HCT116 (cell line): ENCODE measurements at regions not wholly inside any gene's neighbourhood (a gene's known extent, or its start where the extent isn't known, plus 50 kb on each side); places are given as distances from the start of the nearest gene placed in this dataset.

Experiments used
- ATAC-seq: fragments of 200-7000 bp; cut with Tn5 transposase; 2 replicates; pipeline ENCODE4 v1.9.1; 2020; ENCODE audit warnings: mild to moderate bottlenecking, moderate library complexity
- BruUV-seq: library from RNA; stranded (reverse); fragments of 400-500 nt; replicated peaks from 2 replicates; lab custom pipeline; 2021; lab: Mats Ljungman, UMichigan
- CTCF ChIA-PET: fragments of 300-600 bp; sonication (Branson Sonifier 250); formaldehyde crosslinking; loops from one replicate; lab custom pipeline; 2021; ENCODE audit warnings: antibody characterized with exemption; lab: Charles Lee
- POLR2A ChIA-PET: fragments of 300-600, 350-600 bp; sonication (Branson Sonifier 250); formaldehyde crosslinking; loops from one replicate; lab custom pipeline; 2021; ENCODE audit warnings: antibody characterized with exemption; lab: Charles Lee
- RAD21 ChIA-PET, 2 experiments: fragments of 300-600 bp; sonication (Branson Sonifier 250); formaldehyde crosslinking; loops; one replicate each; lab custom pipeline; 2023; ENCODE audit warnings: low total read pairs in 2 of 2; ENCODE audit not compliant: uncharacterized antibody in 2 of 2, unreplicated experiment in 2 of 2, low non-redundant PET in 1 of 2; lab: Charles Lee
- DNase-seq: peaks from one replicate; pipeline ENCODE4 v3.0.0-alpha.2; 2010; ENCODE audit warnings: low read depth, low spot score
- H2AFZ ChIP-seq: fragments of 200-600 bp; shearing (Covaris generic), sonication (generic); 2 replicates; pipeline ENCODE4 v1.6.1; 2017; ENCODE audit warnings: low read depth, mixed run types, mixed read lengths, antibody characterized with exemption, low read length; ENCODE audit not compliant: poor library complexity, severe bottlenecking
- H3K27ac ChIP-seq: 2 replicates; pipeline ENCODE4 v1.5.1; 2012; ENCODE audit warnings: low read depth, low read length
- H3K27me3 ChIP-seq: fragments of 200-600 bp; sonication (generic); 2 replicates; pipeline ENCODE4 v1.6.1; 2016; ENCODE audit warnings: mixed run types, low read length, mixed read lengths; ENCODE audit not compliant: insufficient read depth
- H3K36me3 ChIP-seq, 2 experiments: fragments of 200-500 bp in 1 of 2; fragments of 200-600 bp in 1 of 2; sonication (Bioruptor generic) in 1 of 2; sonication (generic) in 1 of 2; 2 replicates each; pipeline versions ENCODE4 v1.5.1 to v1.6.1; 2014 to 2016; ENCODE audit warnings: low read length in 2 of 2, inconsistent platforms in 1 of 2, mixed read lengths in 1 of 2, mixed run types in 1 of 2; ENCODE audit not compliant: insufficient read depth in 2 of 2, control insufficient read depth in 1 of 2
- H3K4me1 ChIP-seq, 2 experiments: fragments of 200-600 bp in 1 of 2; sonication (generic) in 1 of 2; 2 replicates each; pipeline versions ENCODE4 v1.5.1 to v1.6.1; 2012 to 2017; ENCODE audit warnings: low read length in 2 of 2, inconsistent platforms in 1 of 2, mild to moderate bottlenecking in 1 of 2, mixed read lengths in 1 of 2, mixed run types in 1 of 2, moderate library complexity in 1 of 2; ENCODE audit not compliant: insufficient read depth in 2 of 2, control insufficient read depth in 1 of 2
- H3K4me2 ChIP-seq: fragments of 200-600 bp; sonication (generic); 2 replicates; pipeline ENCODE4 v1.6.1; 2017; ENCODE audit warnings: mixed run types, low read length, mixed read lengths
- H3K4me3 ChIP-seq, 2 experiments: fragments of 200-600 bp in 1 of 2; sonication (generic) in 1 of 2; replicated peaks in 1 of 2; 2 replicates each; pipeline ENCODE4 v1.5.1; 2011 to 2016; ENCODE audit warnings: low read length in 2 of 2, control low read depth in 1 of 2, low read depth in 1 of 2, mild to moderate bottlenecking in 1 of 2, mixed read lengths in 1 of 2, mixed run types in 1 of 2
- H3K79me2 ChIP-seq: fragments of 200-600 bp; sonication (generic); 2 replicates; pipeline ENCODE4 v1.6.1; 2017; ENCODE audit warnings: mild to moderate bottlenecking, mixed run types, low read length, moderate library complexity, mixed read lengths; ENCODE audit not compliant: insufficient read depth
- H3K9ac ChIP-seq: fragments of 200-600 bp; sonication (generic); 2 replicates; pipeline ENCODE4 v1.6.1; 2016; ENCODE audit warnings: low read length, mixed read lengths
- H3K9me2 ChIP-seq: fragments of 200-600 bp; sonication (generic), shearing (Covaris generic); 2 replicates; pipeline ENCODE4 v1.6.1; 2017; ENCODE audit warnings: mixed run types, mild to moderate bottlenecking, moderate library complexity; ENCODE audit not compliant: insufficient read depth
- H3K9me3 ChIP-seq, 2 experiments: fragments of 200-500 bp in 1 of 2; fragments of 200-600 bp in 1 of 2; sonication (Bioruptor generic) in 1 of 2; sonication (generic) in 1 of 2; 2 replicates each; pipeline ENCODE4 v1.6.1; 2014 to 2017; ENCODE audit warnings: low read length in 2 of 2, mixed read lengths in 2 of 2, inconsistent platforms in 1 of 2, low read depth in 1 of 2, mild to moderate bottlenecking in 1 of 2, mixed run types in 1 of 2, moderate library complexity in 1 of 2; ENCODE audit not compliant: control insufficient read depth in 1 of 2, insufficient read depth in 1 of 2
- H4K20me1 ChIP-seq: fragments of 200-600 bp; sonication (generic), shearing (Covaris generic); 2 replicates; pipeline ENCODE4 v1.6.1; 2017; ENCODE audit warnings: mixed run types, mild to moderate bottlenecking, moderate library complexity; ENCODE audit not compliant: insufficient read depth
- CTCF ChIP-seq, 3 experiments: fragments of 200-600 bp in 1 of 3; sonication (generic) in 1 of 3; IDR thresholded peaks in 2 of 3; conservative IDR thresholded peaks in 1 of 3; 2 replicates each; pipeline ENCODE4 v1.5.1; 2012 to 2017; ENCODE audit warnings: low read depth in 2 of 3, low read length in 2 of 3, antibody characterized with exemption in 1 of 3, borderline replicate concordance in 1 of 3, control low read depth in 1 of 3, mild to moderate bottlenecking in 1 of 3, mixed read lengths in 1 of 3, mixed run types in 1 of 3, moderate library complexity in 1 of 3; ENCODE audit not compliant: insufficient read depth in 1 of 3
- ELF1 ChIP-seq: IDR thresholded peaks from 2 replicates; pipeline ENCODE4 v1.6.1; 2012; ENCODE audit warnings: low read depth, borderline replicate concordance
- REST ChIP-seq: IDR thresholded peaks from 2 replicates; pipeline ENCODE4 v1.6.1; 2012; ENCODE audit warnings: low read depth
- SIN3A ChIP-seq: IDR thresholded peaks from 2 replicates; pipeline ENCODE4 v1.6.1; 2012; ENCODE audit warnings: low read depth
- SRF ChIP-seq: IDR thresholded peaks from 2 replicates; pipeline ENCODE4 v1.6.1; 2012; ENCODE audit warnings: low read depth
- intact Hi-C: fragments of 100-400 bp; cut with micrococcal nuclease; formaldehyde crosslinking; loops from 2 replicates; pipeline ENCODE4 v1.10.0; 2022

GRCh38 chr11:91365986-91366585, 858.5 kb upstream of the FAT3 start (continued):
- TF ChIP-seq REST, result no peak
- TF ChIP-seq SIN3A, result no peak
- TF ChIP-seq SRF, result no peak

GRCh38 chr11:91350931-91351330, 873.7 kb upstream of the FAT3 start:
- Histone ChIP-seq H3K27me3 (no peaks in the 10 kb centered on the region), H2AFZ (no peak overlapping the region), H3K27ac (no peak overlapping the region), H3K9ac (no peak overlapping the region), H3K36me3 (no peaks in the 10 kb centered on the region), H3K4me1 (no peaks in the 10 kb centered on the region), H3K9me3 (peaks cover 13 to 23% of the 10 kb centered on the region in 2 experiments; a peak in 3 of 4 replicates), H3K4me2 (no peak overlapping the region), H3K79me2 (no peaks in the 10 kb centered on the region), H3K4me3 (no peak overlapping the region), H4K20me1 (no peaks in the 10 kb centered on the region), H3K9me2 (no peaks in the 10 kb centered on the region)
- DNase-seq (no peak), ATAC-seq (no peak)
- TF ChIP-seq CTCF (IDR thresholded peaks at IDR 0.05 in 2 of 3, conservative IDR thresholded peaks at IDR 0.05 in 1 of 3; ENCODE audit: borderline replicate concordance in 1 of 3, insufficient read depth in 1 of 3, low read depth in 2 of 3, low read length in 2 of 3) (no peak), ELF1 (no peak)
- ChIA-PET RAD21 (no interaction called here), CTCF (no interaction called here), POLR2A (no interaction called here)
- BruUV-seq, result no TSS peak
- intact Hi-C loops, result no loop called here
